Stomach (tissue), 8 donors: ENCODE measurements at regions not wholly inside any gene's neighbourhood (a gene's known extent, or its start where the extent isn't known, plus 50 kb on each side); places are given as distances from the start of the nearest gene placed in this dataset.

ENCODE experiments used
- DNase-seq, 2 donors: peaks; one replicate each; pipeline versions ENCODE4 v3.0.0 to v3.0.0-alpha.2; 2013 to 2019
- H3K27ac ChIP-seq, 5 donors: fragments of 200-600 bp in 4 of 5; sonication (generic) in 4 of 5; one replicate each; pipeline ENCODE4 v1.5.1; 2013 to 2019; ENCODE audit warnings: mild to moderate bottlenecking in 1 of 5, moderate library complexity in 1 of 5
- H3K27me3 ChIP-seq, 3 donors: fragments of 200-600 bp; sonication (generic); one replicate each; pipeline ENCODE4 v1.5.1; 2017 to 2019; ENCODE audit warnings: mixed run types in 1 of 3
- H3K36me3 ChIP-seq, 4 donors: fragments of 200-600 bp; sonication (generic); 1 replicate in 3 of 4; 2 replicates in 1 of 4; pipeline ENCODE4 v1.5.1; 2016 to 2019
- H3K4me1 ChIP-seq, 4 donors: fragments of 200-600 bp; sonication (generic); one replicate each; pipeline ENCODE4 v1.5.1; 2016 to 2019
- H3K4me3 ChIP-seq, 4 donors: fragments of 200-600 bp; sonication (generic) in 3 of 4; one replicate each; pipeline ENCODE4 v1.5.1; 2016 to 2019; ENCODE audit warnings: mild to moderate bottlenecking in 1 of 4
- H3K9me3 ChIP-seq, 4 donors: fragments of 200-600 bp; sonication (generic); one replicate each; pipeline ENCODE4 v1.5.1; 2016 to 2019
- EP300 ChIP-seq: sonication (generic); formaldehyde crosslinking; IDR thresholded peaks from one replicate; pipeline ENCODE4 v1.6.1; 2017; ENCODE audit warnings: antibody characterized with exemption
- POLR2A ChIP-seq, 4 donors: fragments of 450-650 bp; IDR thresholded peaks; one replicate each; pipeline ENCODE4 v1.6.1; 2016; ENCODE audit warnings: antibody characterized with exemption in 4 of 4, control low read depth in 2 of 4, mild to moderate bottlenecking in 1 of 4, moderate library complexity in 1 of 4
- POLR2AphosphoS5 ChIP-seq, 3 donors: sonication (generic); formaldehyde crosslinking; IDR thresholded peaks; one replicate each; pipeline ENCODE4 v1.6.1; 2016; ENCODE audit warnings: antibody characterized with exemption in 3 of 3
- WGBS, 5 donors: extraction: QIAGEN DNeasy Blood & Tissue Kit in 3 of 5; methylation state at CpG; one replicate each; pipeline versions ENCODE4 v1.1.5 to v1.1.7; 2013 to 2018; 5-methylcytosine and 5-hydroxymethylcytosine counted together
- intact Hi-C: fragments of 100-400 bp; cut with DNase I; formaldehyde crosslinking; loops from one replicate; pipeline ENCODE4 v1.15.1; 2023; ENCODE audit warnings: low total_unique reads
- TF ChIP-seq, protein P1 (sequence below), 7 experiments: fragments of 450-650 bp in 4 of 7; fragments of 200-600 bp in 3 of 7; sonication (generic) in 3 of 7; IDR thresholded peaks; one replicate each; pipeline ENCODE4 v1.5.1; 2016 to 2019; ENCODE audit warnings: antibody characterized with exemption in 7 of 7, control low read depth in 2 of 7, mild to moderate bottlenecking in 1 of 7
- donor health status: healthy with polysubstance abuse.
- donor health status: Bipolar disorder and iron deficiency.
- donor health status: healthy.

GRCh38 chr11:57072640-57073039, 83.9 kb downstream of the OR5AK2 start:
- intact Hi-C loops: no loop called here
- TF ChIP-seq, protein P1, sequence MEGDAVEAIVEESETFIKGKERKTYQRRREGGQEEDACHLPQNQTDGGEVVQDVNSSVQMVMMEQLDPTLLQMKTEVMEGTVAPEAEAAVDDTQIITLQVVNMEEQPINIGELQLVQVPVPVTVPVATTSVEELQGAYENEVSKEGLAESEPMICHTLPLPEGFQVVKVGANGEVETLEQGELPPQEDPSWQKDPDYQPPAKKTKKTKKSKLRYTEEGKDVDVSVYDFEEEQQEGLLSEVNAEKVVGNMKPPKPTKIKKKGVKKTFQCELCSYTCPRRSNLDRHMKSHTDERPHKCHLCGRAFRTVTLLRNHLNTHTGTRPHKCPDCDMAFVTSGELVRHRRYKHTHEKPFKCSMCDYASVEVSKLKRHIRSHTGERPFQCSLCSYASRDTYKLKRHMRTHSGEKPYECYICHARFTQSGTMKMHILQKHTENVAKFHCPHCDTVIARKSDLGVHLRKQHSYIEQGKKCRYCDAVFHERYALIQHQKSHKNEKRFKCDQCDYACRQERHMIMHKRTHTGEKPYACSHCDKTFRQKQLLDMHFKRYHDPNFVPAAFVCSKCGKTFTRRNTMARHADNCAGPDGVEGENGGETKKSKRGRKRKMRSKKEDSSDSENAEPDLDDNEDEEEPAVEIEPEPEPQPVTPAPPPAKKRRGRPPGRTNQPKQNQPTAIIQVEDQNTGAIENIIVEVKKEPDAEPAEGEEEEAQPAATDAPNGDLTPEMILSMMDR (IDR thresholded peaks at IDR 0.05): no peak
- peak in 1 of 3 donors; percentile 52 for TF ChIP-seq POLR2AphosphoS5 (IDR thresholded peaks at IDR 0.05)
- H3K27ac ChIP-seq: peak overlapping the region in 4 of 5 donors; percentile 35 to 70 (median 46)

DNA sequence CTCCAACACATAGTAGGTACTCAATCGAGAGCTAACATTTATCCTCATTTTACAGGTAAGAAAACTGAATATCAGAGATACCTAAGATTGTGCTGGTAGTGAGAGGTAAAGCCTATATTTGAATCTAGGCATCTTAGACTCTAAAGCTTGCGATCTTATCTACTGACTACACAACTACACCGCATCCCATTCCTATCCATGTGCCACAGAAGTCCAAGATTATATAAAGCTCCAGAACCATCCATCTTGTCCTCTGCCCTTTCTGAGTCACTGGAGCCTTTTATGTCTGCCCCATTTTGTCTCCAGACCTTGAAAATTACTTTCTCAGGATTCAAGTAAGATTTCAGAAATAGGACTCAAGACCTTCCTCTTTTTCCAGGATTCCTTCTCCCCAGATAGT, 84.4 kb downstream of the OR5AK2 start:
- Histone ChIP-seq H3K27me3 (no peaks in the 10 kb centered on the region), H3K4me3 (no peak overlapping the region), H3K36me3 (no peaks in the 10 kb centered on the region), H3K4me1 (peaks cover 0 to 11% (median 5%) of the 10 kb centered on the region in 4 donors), H3K9me3 (no peaks in the 10 kb centered on the region), H3K27ac (no peak overlapping the region)
- TF ChIP-seq POLR2AphosphoS5 (IDR thresholded peaks at IDR 0.05) (no peak), POLR2A (IDR thresholded peaks at IDR 0.05) (no peak), EP300 (no peak)
- TF ChIP-seq, protein P1 (IDR thresholded peaks at IDR 0.05): no peak
- 75 to 90% (median 85%) methylated on average over 3 of the region's 3 CpGs for WGBS, 5 donors
- no peak for DNase-seq
- intact Hi-C loops: no loop called here

More at GRCh38 chr11:57072640-57073039, 83.9 kb downstream of the OR5AK2 start:
- H3K4me1 ChIP-seq: peaks cover 0 to 11% (median 5%) of the 10 kb centered on the region in 4 donors
- no peaks in the 10 kb centered on the region for H3K9me3 ChIP-seq
- no peaks in the 10 kb centered on the region for H3K27me3 ChIP-seq
- no peak overlapping the region for H3K4me3 ChIP-seq
- H3K36me3 ChIP-seq: no peaks in the 10 kb centered on the region
- DNase-seq: peak in 1 of 2 donors; percentile 50

- no peaks in the 10 kb centered on the region for H3K27me3 ChIP-seq
- H3K9me3 ChIP-seq: no peaks in the 10 kb centered on the region
- WGBS, 5 donors: 70 to 90% (median 85%) methylated on average over 1 of the region's 1 CpG
- H3K4me1 ChIP-seq: peaks cover 0 to 14% (median 7%) of the 10 kb centered on the region in 4 donors
- no peak for DNase-seq
- intact Hi-C loops: no loop called here
- H3K36me3 ChIP-seq: no peaks in the 10 kb centered on the region
- TF ChIP-seq EP300 (no peak), POLR2AphosphoS5 (IDR thresholded peaks at IDR 0.05) (no peak), POLR2A (IDR thresholded peaks at IDR 0.05) (no peak)
- TF ChIP-seq, protein P1 (IDR thresholded peaks at IDR 0.05): no peak
- H3K4me3 ChIP-seq: no peak overlapping the region
- no peak overlapping the region for H3K27ac ChIP-seq
Observed at GRCh38 chr11:57081356-57081755, 92.6 kb downstream of the OR5AK2 start.

GRCh38 chr11:57082125-57082524, 93.4 kb downstream of the OR5AK2 start:
- Histone ChIP-seq H3K27ac (no peak overlapping the region), H3K36me3 (no peaks in the 10 kb centered on the region), H3K4me3 (no peak overlapping the region), H3K27me3 (no peaks in the 10 kb centered on the region), H3K4me1 (peaks cover 0 to 14% (median 7%) of the 10 kb centered on the region in 4 donors), H3K9me3 (no peaks in the 10 kb centered on the region)
- no peak for DNase-seq
- TF ChIP-seq EP300: no peak
- TF ChIP-seq, protein P1 (IDR thresholded peaks at IDR 0.05): no peak
- no peak for TF ChIP-seq POLR2A (IDR thresholded peaks at IDR 0.05)
- no peak for TF ChIP-seq POLR2AphosphoS5 (IDR thresholded peaks at IDR 0.05)
- intact Hi-C loops: no loop called here
- 87 to 100% (median 88%) methylated on average over 1 of the region's 1 CpG for WGBS, 5 donors
